ENCODE measurements at regions not wholly inside any gene's neighbourhood (a gene's known extent, or its start where the extent isn't known, plus 50 kb on each side); places are given as distances from the start of the nearest gene placed in this dataset.

- TF ChIP-seq CTCF (IDR thresholded peaks at IDR 0.05) (no peak), TCF7 (CRISPR knock-in tag; IDR thresholded peaks at IDR 0.05; ENCODE audit: low read depth) (no peak), ATF3 (CRISPR knock-in tag; conservative IDR thresholded peaks at IDR 0.05) (no peak), E2F5 (CRISPR knock-in tag; IDR thresholded peaks at IDR 0.05) (no peak), MLX (CRISPR knock-in tag; IDR thresholded peaks at IDR 0.05) (no peak)
Measured at GRCh38 chr7:131002600-131002999, 268.6 kb upstream of the KLF14 start.

Data from WTC11 (cell line).